ENCODE measurements at regions not wholly inside any gene's neighbourhood (a gene's known extent, or its start where the extent isn't known, plus 50 kb on each side); places are given as distances from the start of the nearest gene placed in this dataset.

DNA sequence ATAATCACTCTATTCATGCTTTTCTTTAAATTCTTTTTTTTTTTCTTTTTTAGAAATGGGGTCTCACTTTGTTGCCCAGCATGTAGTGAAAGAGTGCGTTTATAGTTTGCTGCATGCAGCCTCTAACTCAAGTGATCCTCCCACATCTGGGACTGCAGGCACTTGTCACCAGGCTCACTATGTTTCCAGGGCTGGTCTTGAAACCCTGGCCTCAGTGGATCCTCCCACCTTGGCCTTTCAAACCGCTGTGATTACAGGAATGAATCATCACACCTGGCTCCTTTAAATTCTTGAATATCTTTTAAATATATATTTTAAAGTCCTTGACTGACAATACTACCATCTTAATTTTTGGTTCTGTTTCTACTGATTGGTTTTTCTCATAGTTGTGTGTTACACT lies 591.6 kb upstream of the KCND2 start:
- H3K4me1 ChIP-seq = no peaks in the 10 kb centered on the region
- no peak for ATAC-seq
- WGBS, 3 donors = 60 to 79% (median 78%) methylated on average over 2 of the region's 2 CpGs
- H3K9me3 ChIP-seq = no peaks in the 10 kb centered on the region
- H3K4me3 ChIP-seq = no peak overlapping the region
- no peaks in the 10 kb centered on the region for H3K27me3 ChIP-seq (ENCODE audit: insufficient read depth in 3 of 3, low read length in 2 of 3)
- no peak overlapping the region for H3K27ac ChIP-seq
- intact Hi-C loops (cut with DNase I) = no loop called here
- TF ChIP-seq, protein P1, sequence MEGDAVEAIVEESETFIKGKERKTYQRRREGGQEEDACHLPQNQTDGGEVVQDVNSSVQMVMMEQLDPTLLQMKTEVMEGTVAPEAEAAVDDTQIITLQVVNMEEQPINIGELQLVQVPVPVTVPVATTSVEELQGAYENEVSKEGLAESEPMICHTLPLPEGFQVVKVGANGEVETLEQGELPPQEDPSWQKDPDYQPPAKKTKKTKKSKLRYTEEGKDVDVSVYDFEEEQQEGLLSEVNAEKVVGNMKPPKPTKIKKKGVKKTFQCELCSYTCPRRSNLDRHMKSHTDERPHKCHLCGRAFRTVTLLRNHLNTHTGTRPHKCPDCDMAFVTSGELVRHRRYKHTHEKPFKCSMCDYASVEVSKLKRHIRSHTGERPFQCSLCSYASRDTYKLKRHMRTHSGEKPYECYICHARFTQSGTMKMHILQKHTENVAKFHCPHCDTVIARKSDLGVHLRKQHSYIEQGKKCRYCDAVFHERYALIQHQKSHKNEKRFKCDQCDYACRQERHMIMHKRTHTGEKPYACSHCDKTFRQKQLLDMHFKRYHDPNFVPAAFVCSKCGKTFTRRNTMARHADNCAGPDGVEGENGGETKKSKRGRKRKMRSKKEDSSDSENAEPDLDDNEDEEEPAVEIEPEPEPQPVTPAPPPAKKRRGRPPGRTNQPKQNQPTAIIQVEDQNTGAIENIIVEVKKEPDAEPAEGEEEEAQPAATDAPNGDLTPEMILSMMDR (IDR thresholded peaks at IDR 0.05) = no peak
- DNase-seq = no peak
- no peaks in the 10 kb centered on the region for H3K36me3 ChIP-seq (ENCODE audit: insufficient read depth in 1 of 2, low read depth in 1 of 2)

DNA sequence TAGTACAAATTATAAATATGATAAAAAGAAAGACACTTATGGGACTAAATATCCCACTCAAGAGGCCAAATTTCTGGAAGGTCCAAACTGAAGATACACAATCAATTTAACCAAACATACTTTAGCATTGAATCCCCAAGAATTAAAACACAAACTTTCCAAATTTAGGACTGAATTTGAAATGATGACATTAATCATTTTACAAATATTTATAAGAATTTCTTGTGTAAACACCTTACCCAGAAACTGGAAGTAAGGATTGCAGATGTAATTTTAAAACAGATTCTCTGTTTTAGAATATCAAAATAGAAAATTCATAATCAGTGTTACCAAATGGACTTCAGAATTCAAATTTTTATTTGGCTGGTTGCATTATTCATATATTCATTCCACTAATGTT lies 588.2 kb upstream of the KCND2 start:
- intact Hi-C loops (cut with DNase I) = no loop called here
- Histone ChIP-seq H3K4me1 (no peaks in the 10 kb centered on the region), H3K27me3 (ENCODE audit: insufficient read depth in 3 of 3, low read length in 2 of 3) (no peaks in the 10 kb centered on the region), H3K36me3 (ENCODE audit: insufficient read depth in 1 of 2, low read depth in 1 of 2) (no peaks in the 10 kb centered on the region), H3K4me3 (no peak overlapping the region), H3K9me3 (no peaks in the 10 kb centered on the region), H3K27ac (no peak overlapping the region)
- TF ChIP-seq, protein P1 (IDR thresholded peaks at IDR 0.05) = no peak
- DNase-seq = no peak
- ATAC-seq = no peak

DNA sequence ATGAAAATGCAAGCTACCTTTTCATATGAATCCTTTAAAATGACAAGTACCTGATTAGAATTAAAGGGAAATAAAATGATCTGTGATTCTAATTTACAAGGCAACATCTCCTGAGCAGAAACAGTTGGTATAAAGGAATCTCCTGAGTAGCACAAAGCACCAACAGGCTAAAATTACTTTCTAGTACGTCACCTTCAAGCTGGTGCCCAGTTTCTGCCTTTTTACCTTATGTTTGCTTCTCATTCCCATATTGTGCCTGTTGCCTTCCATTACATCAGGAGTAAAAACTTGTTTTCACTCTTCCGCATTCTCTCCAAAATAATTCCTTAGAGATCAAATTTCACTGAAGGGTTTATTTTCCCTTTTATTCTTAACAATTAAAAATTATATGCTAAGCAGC lies 587.1 kb upstream of the KCND2 start:
- ATAC-seq (no peak), DNase-seq (no peak)
- Histone ChIP-seq H3K27ac (no peak overlapping the region), H3K4me1 (no peaks in the 10 kb centered on the region), H3K27me3 (ENCODE audit: insufficient read depth in 3 of 3, low read length in 2 of 3) (no peaks in the 10 kb centered on the region), H3K9me3 (no peaks in the 10 kb centered on the region), H3K36me3 (ENCODE audit: insufficient read depth in 1 of 2, low read depth in 1 of 2) (no peaks in the 10 kb centered on the region), H3K4me3 (no peak overlapping the region)
- WGBS, 3 donors = 58 to 62% (median 61%) methylated on average over 2 of the region's 2 CpGs
- TF ChIP-seq, protein P1 (IDR thresholded peaks at IDR 0.05) = no peak
- intact Hi-C loops (cut with DNase I) = no loop called here

DNA sequence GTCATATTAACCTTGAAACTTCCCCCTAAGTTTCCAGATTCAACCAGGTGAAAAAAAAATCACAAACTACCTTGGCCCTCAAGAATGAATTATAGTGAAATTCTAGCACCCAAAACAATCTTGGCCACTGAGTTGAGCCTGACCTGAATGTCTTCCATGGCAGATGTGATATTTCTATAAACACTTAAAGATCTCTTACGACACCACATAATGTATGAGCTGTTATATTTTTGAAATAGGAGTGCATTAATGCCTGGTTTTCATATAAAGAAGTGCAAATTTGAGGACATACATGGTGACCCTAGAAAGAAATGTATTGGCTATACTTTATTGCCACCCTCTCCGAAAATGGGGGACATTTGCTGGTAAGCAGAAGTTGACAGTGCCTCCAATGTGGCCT lies 584.1 kb upstream of the KCND2 start:
- no peak for DNase-seq
- H3K27me3 ChIP-seq (ENCODE audit: insufficient read depth in 3 of 3, low read length in 2 of 3) = no peaks in the 10 kb centered on the region
- TF ChIP-seq, protein P1 (IDR thresholded peaks at IDR 0.05) = no peak
- H3K27ac ChIP-seq = no peak overlapping the region
- no peaks in the 10 kb centered on the region for H3K9me3 ChIP-seq
- no peak overlapping the region for H3K4me3 ChIP-seq
- ATAC-seq = no peak
- no peaks in the 10 kb centered on the region for H3K36me3 ChIP-seq (ENCODE audit: insufficient read depth in 1 of 2, low read depth in 1 of 2)
- no peaks in the 10 kb centered on the region for H3K4me1 ChIP-seq
- intact Hi-C loops (cut with DNase I) = no loop called here
- 70 to 77% (median 77%) methylated on average over 2 of the region's 2 CpGs for WGBS, 3 donors

DNA sequence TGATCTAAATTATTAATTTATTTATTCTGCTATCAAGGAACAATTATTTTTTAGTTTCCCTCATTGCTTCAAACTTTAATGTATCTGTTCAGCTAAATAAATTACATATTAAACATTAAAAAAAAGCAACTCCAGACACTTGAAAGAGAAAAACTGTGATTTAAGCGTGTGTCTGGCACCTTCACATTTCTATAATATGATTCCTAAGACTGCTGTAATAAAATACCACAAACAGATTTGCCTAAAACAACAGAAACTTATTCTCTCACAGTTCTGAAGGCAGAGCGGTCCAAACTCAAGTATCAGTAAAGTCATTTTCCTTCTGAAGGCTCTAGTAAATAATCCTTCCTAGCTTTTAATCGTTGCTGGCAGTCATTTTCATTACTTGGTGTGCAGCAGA lies 580.4 kb upstream of the KCND2 start:
- no peak for ATAC-seq
- TF ChIP-seq, protein P1 (IDR thresholded peaks at IDR 0.05) = no peak
- Histone ChIP-seq H3K4me3 (no peak overlapping the region), H3K9me3 (no peaks in the 10 kb centered on the region), H3K27ac (no peak overlapping the region), H3K4me1 (no peaks in the 10 kb centered on the region), H3K27me3 (ENCODE audit: insufficient read depth in 3 of 3, low read length in 2 of 3) (no peaks in the 10 kb centered on the region), H3K36me3 (ENCODE audit: insufficient read depth in 1 of 2, low read depth in 1 of 2) (no peaks in the 10 kb centered on the region)
- WGBS, 3 donors = 50 to 51% (median 51%) methylated on average over 3 of the region's 3 CpGs
- intact Hi-C loops (cut with DNase I) = no loop called here
- no peak for DNase-seq
